HepG2 (cell line): ENCODE measurements at regions not wholly inside any gene's neighbourhood (a gene's known extent, or its start where the extent isn't known, plus 50 kb on each side); places are given as distances from the start of the nearest gene placed in this dataset.

Source experiments
- ATAC-seq: fragments of 200-7000 bp; cut with Tn5 transposase; 3 replicates; pipeline ENCODE4 v1.9.1; 2020; ENCODE audit warnings: mild to moderate bottlenecking, moderate library complexity
- BruUV-seq: library from RNA; stranded (reverse); fragments of 400-500 nt; replicated peaks from 2 replicates; lab custom pipeline; 2021; lab: Mats Ljungman, UMichigan
- CTCF ChIA-PET: fragments of 300-600 bp; formaldehyde crosslinking; extraction: SDS; loops from one replicate; lab custom pipeline; 2021; ENCODE audit warnings: low total read pairs, inconsistent platforms, low intra/inter-chr PET ratio; lab: Yijun Ruan, JAX
- POLR2A ChIA-PET: fragments of 350-600 bp; sonication (Branson Sonifier 250); formaldehyde crosslinking; loops from one replicate; lab custom pipeline; 2020; ENCODE audit warnings: antibody characterized with exemption, inconsistent platforms; lab: Yijun Ruan, JAX
- DNase-seq: peaks from one replicate; pipeline ENCODE4 v3.0.0-alpha.2; 2015; ENCODE audit warnings: low spot score
- FAIRE-seq: peaks from 3 replicates; lab custom pipeline; 2011; peaks lifted over from hg19 to GRCh38; lab: Jason Lieb, UNC
- H2AFZ ChIP-seq: one replicate; pipeline ENCODE4 v1.6.1; 2011; ENCODE audit warnings: low read length, inconsistent platforms
- H3K27ac ChIP-seq: fragments of 300-600 bp; 3 replicates; pipeline ENCODE4 v1.8.0; 2011; ENCODE audit warnings: mixed run types, mild to moderate bottlenecking, mixed read lengths, low read length, inconsistent platforms; ENCODE audit not compliant: insufficient read depth; ENCODE audit errors: extremely low read length
- H3K27me3 ChIP-seq, 2 experiments: fragments of 200-600 bp in 1 of 2; 2 replicates in 1 of 2; 3 replicates in 1 of 2; pipeline versions ENCODE4 v1.6.0 to v1.8.0; 2011; ENCODE audit warnings: low read length in 2 of 2, mild to moderate bottlenecking in 2 of 2, moderate library complexity in 2 of 2, inconsistent platforms in 1 of 2; ENCODE audit not compliant: insufficient read depth in 2 of 2, control insufficient read depth in 1 of 2
- H3K36me3 ChIP-seq, 2 experiments: fragments of 200-600 bp in 1 of 2; replicated peaks in 1 of 2; 2 replicates in 1 of 2; 3 replicates in 1 of 2; pipeline versions ENCODE4 v1.5.1 to v1.8.0; 2011; ENCODE audit warnings: low read length in 2 of 2, inconsistent platforms in 1 of 2; ENCODE audit not compliant: insufficient read depth in 2 of 2, control insufficient read depth in 1 of 2
- H3K4me1 ChIP-seq: 2 replicates; pipeline ENCODE4 v1.5.1; 2012; ENCODE audit warnings: low read length, inconsistent platforms; ENCODE audit not compliant: insufficient read depth
- H3K4me2 ChIP-seq: 2 replicates; pipeline ENCODE4 v1.6.0; 2011; ENCODE audit warnings: low read depth, low read length, inconsistent platforms
- H3K4me3 ChIP-seq, 3 experiments: fragments of 200-600 bp in 1 of 3; sonication (generic), shearing (Covaris generic) in 1 of 3; replicated peaks in 1 of 3; 2 replicates each; pipeline ENCODE4 v1.5.1; 2011 to 2016; ENCODE audit warnings: low read length in 3 of 3, inconsistent platforms in 2 of 3, low read depth in 2 of 3, mild to moderate bottlenecking in 2 of 3, control low read depth in 1 of 3, mixed read lengths in 1 of 3; ENCODE audit not compliant: insufficient read depth in 1 of 3
- H3K79me2 ChIP-seq: one replicate; pipeline ENCODE4 v1.6.1; 2011; ENCODE audit warnings: low read length, inconsistent platforms; ENCODE audit not compliant: insufficient read depth
- H3K9ac ChIP-seq: 2 replicates; pipeline ENCODE4 v1.6.0; 2011; ENCODE audit warnings: mild to moderate bottlenecking, low read depth, low read length, inconsistent platforms; ENCODE audit not compliant: insufficient read depth
- H3K9me3 ChIP-seq: 2 replicates; pipeline ENCODE4 v1.5.1; 2012; ENCODE audit warnings: mild to moderate bottlenecking, low read length
- H4K20me1 ChIP-seq: 2 replicates; pipeline ENCODE4 v1.6.0; 2011; ENCODE audit warnings: inconsistent platforms, mild to moderate bottlenecking, low read length, moderate library complexity; ENCODE audit not compliant: insufficient read depth
- AGO1 ChIP-seq: fragments of 200-400 bp; formaldehyde crosslinking; IDR thresholded peaks from 2 replicates; pipeline ENCODE4 v1.6.1; 2017; ENCODE audit warnings: mild to moderate bottlenecking, low read depth, low read length, moderate library complexity; ENCODE audit not compliant: poor library complexity, severe bottlenecking
- ATF7 ChIP-seq, 2 experiments: fragments of 450-650 bp in 1 of 2; sonication (generic) in 1 of 2; formaldehyde crosslinking in 1 of 2; IDR thresholded peaks; 2 replicates each; pipeline versions ENCODE4 v1.4.0 to v1.6.1; 2016 to 2020; ENCODE audit warnings: antibody characterized with exemption in 1 of 2, mild to moderate bottlenecking in 1 of 2, missing genetic modification reagents in 1 of 2
- GFI1 ChIP-seq: sonication (generic); formaldehyde crosslinking; IDR thresholded peaks from 2 replicates; pipeline ENCODE4 v1.5.0; 2020; ENCODE audit warnings: missing genetic modification reagents, mild to moderate bottlenecking, borderline replicate concordance
- HNF4A ChIP-seq: sonication (generic); formaldehyde crosslinking; IDR thresholded peaks from 2 replicates; pipeline ENCODE4 v1.4.0; 2020; ENCODE audit warnings: missing genetic modification reagents
- HNRNPLL ChIP-seq: fragments of 200-400 bp; formaldehyde crosslinking; IDR thresholded peaks from 2 replicates; pipeline ENCODE4 v1.6.1; 2017; ENCODE audit warnings: mild to moderate bottlenecking, low read depth, low read length; ENCODE audit not compliant: poor library complexity, severe bottlenecking
- WGBS: methylation state at CpG from one replicate; pipeline ENCODE4 v1.1.6; 2017; ENCODE audit warnings: low lambda C conversion rate; 5-methylcytosine and 5-hydroxymethylcytosine counted together
- in situ Hi-C: cut with HindIII; loops from 2 replicates; pipeline ENCODE4 v1.10.0; 2017; ENCODE audit warnings: low pct_unique_long_range_greater_than_20kb; ENCODE audit not compliant: extremely low pct_ligation_motif_present
- intact Hi-C: fragments of 100-400 bp; cut with micrococcal nuclease; formaldehyde crosslinking; loops from one replicate; pipeline ENCODE4 v1.10.0; 2022; ENCODE audit not compliant: unreplicated experiment
- TF ChIP-seq, protein P1 (sequence below): sonication (generic); formaldehyde crosslinking; conservative IDR thresholded peaks from 2 replicates; pipeline ENCODE4 v1.8.0; 2022; ENCODE audit warnings: low read depth, missing genetic modification reagents

GRCh38 chr10:10514797-10515196 lies 502.9 kb upstream of the CELF2 start (continued):
- TF ChIP-seq, protein P1, sequence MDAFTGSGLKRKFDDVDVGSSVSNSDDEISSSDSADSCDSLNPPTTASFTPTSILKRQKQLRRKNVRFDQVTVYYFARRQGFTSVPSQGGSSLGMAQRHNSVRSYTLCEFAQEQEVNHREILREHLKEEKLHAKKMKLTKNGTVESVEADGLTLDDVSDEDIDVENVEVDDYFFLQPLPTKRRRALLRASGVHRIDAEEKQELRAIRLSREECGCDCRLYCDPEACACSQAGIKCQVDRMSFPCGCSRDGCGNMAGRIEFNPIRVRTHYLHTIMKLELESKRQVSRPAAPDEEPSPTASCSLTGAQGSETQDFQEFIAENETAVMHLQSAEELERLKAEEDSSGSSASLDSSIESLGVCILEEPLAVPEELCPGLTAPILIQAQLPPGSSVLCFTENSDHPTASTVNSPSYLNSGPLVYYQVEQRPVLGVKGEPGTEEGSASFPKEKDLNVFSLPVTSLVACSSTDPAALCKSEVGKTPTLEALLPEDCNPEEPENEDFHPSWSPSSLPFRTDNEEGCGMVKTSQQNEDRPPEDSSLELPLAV (CRISPR knock-in tag), result no peak
- no peak for TF ChIP-seq HNRNPLL
- TF ChIP-seq GFI1 (CRISPR knock-in tag), result no peak
- no peak for TF ChIP-seq AGO1

GRCh38 chr10:10515479-10516204 lies 502.0 kb upstream of the CELF2 start:
- ChIA-PET POLR2A (no interaction called here), CTCF (no interaction called here)
- Histone ChIP-seq H3K9ac (no peak overlapping the region), H3K4me2 (no peak overlapping the region), H2AFZ (no peak overlapping the region), H3K27me3 (no peaks in the 10 kb centered on the region), H3K4me3 (no peak overlapping the region), H3K79me2 (no peaks in the 10 kb centered on the region), H3K4me1 (no peaks in the 10 kb centered on the region), H4K20me1 (no peaks in the 10 kb centered on the region), H3K27ac (no peak overlapping the region), H3K36me3 (no peaks in the 10 kb centered on the region), H3K9me3 (peaks cover 66% of the 10 kb centered on the region)
- no TSS peak for BruUV-seq
- intact Hi-C loops (no loop called here), in situ Hi-C loops (no loop called here)
- 14% methylated on average over 13 of the region's 13 CpGs for WGBS
- FAIRE-seq, result no peak
- ATAC-seq, result no peak
- DNase-seq, result no peak
- peak; percentile 61; the same call in 1 of the 2 replicates for TF ChIP-seq ATF7 (IDR thresholded peaks at IDR 0.05)
- no peak for TF ChIP-seq ATF7 (CRISPR knock-in tag; IDR thresholded peaks at IDR 0.05)
- TF ChIP-seq HNF4A (CRISPR knock-in tag), result no peak
